ENCODE measurements at regions not wholly inside any gene's neighbourhood (a gene's known extent, or its start where the extent isn't known, plus 50 kb on each side); places are given as distances from the start of the nearest gene placed in this dataset.

- TF ChIP-seq, protein P1, sequence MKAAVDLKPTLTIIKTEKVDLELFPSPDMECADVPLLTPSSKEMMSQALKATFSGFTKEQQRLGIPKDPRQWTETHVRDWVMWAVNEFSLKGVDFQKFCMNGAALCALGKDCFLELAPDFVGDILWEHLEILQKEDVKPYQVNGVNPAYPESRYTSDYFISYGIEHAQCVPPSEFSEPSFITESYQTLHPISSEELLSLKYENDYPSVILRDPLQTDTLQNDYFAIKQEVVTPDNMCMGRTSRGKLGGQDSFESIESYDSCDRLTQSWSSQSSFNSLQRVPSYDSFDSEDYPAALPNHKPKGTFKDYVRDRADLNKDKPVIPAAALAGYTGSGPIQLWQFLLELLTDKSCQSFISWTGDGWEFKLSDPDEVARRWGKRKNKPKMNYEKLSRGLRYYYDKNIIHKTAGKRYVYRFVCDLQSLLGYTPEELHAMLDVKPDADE (IDR thresholded peaks at IDR 0.05), result no peak
- TF ChIP-seq CREB1 (CRISPR knock-in tag; IDR thresholded peaks at IDR 0.05; ENCODE audit: low read depth) (no peak), ZNF331 (CRISPR knock-in tag; IDR thresholded peaks at IDR 0.05; ENCODE audit: low read depth) (no peak), POLR2AphosphoS5 (IDR thresholded peaks at IDR 0.05; ENCODE audit: low read depth) (no peak), REST (IDR thresholded peaks at IDR 0.05; ENCODE audit: unreplicated experiment) (no peak), EZH2phosphoT487 (IDR thresholded peaks at IDR 0.05; ENCODE audit: unreplicated experiment) (no peak)
Measured at GRCh38 chr2:234307322-234307961, 189.4 kb downstream of the ARL4C start (continued).

GRCh38 chr2:234306426-234307173, 190.3 kb downstream of the ARL4C start:
- no peak for TF ChIP-seq CTCF (conservative IDR thresholded peaks at IDR 0.05; ENCODE audit: low read depth in 2 of 2)
- no peak for TF ChIP-seq JUNB (IDR thresholded peaks at IDR 0.05; ENCODE audit: unreplicated experiment)
- TF ChIP-seq ZNF114 (CRISPR knock-in tag; IDR thresholded peaks at IDR 0.05), result no peak
- Histone ChIP-seq H4K20me1 (replicated peaks; ENCODE audit: insufficient read depth) (no peaks in the 10 kb centered on the region), H3K79me2 (replicated peaks; ENCODE audit: insufficient read depth) (no peaks in the 10 kb centered on the region), H3K9me2 (ENCODE audit: insufficient read depth) (no peaks in the 10 kb centered on the region), H3K27me3 (ENCODE audit: insufficient read depth) (no peaks in the 10 kb centered on the region), H3K27ac (ENCODE audit: low read depth) (no peak overlapping the region), H2AFZ (no peak overlapping the region), H3K4me2 (no peak overlapping the region), H3K4me3 (no peak overlapping the region), H3K36me3 (ENCODE audit: insufficient read depth) (no peaks in the 10 kb centered on the region), H3K4me1 (ENCODE audit: insufficient read depth) (peaks cover 6% of the 10 kb centered on the region; the same call in 1 of the 2 replicates), H3F3A (replicated peaks; ENCODE audit: low read depth) (no peaks in the 10 kb centered on the region)
- Mint-ChIP-seq H3K27me3 (ENCODE audit: insufficient read depth, low read depth, poor library complexity) (peaks cover 5% of the 10 kb centered on the region), H3K36me3 (ENCODE audit: low read depth) (no peaks in the 10 kb centered on the region; the same call in 2 of the 3 replicates), H3K9me3 (0 out of 3 replicates have a peak, but pooled peaks cover 3% of the 10 kb centered on the region), H3K4me3 (no peak overlapping the region), H3K27ac (no peak overlapping the region), H3K4me1 (peaks cover 18% of the 10 kb centered on the region; the same call in 2 of the 3 replicates)
- DNase-seq (ENCODE audit: low spot score) (no peak), ATAC-seq (no peak)
